Inferior parietal cortex (tissue), 1 donor: ENCODE measurements at regions not wholly inside any gene's neighbourhood (a gene's known extent, or its start where the extent isn't known, plus 50 kb on each side); places are given as distances from the start of the nearest gene placed in this dataset.

ENCODE experiments used
- DNase-seq: peaks from one replicate; pipeline ENCODE4 v3.0.0-alpha.2; 2016; ENCODE audit errors: extremely low spot score

DNA sequence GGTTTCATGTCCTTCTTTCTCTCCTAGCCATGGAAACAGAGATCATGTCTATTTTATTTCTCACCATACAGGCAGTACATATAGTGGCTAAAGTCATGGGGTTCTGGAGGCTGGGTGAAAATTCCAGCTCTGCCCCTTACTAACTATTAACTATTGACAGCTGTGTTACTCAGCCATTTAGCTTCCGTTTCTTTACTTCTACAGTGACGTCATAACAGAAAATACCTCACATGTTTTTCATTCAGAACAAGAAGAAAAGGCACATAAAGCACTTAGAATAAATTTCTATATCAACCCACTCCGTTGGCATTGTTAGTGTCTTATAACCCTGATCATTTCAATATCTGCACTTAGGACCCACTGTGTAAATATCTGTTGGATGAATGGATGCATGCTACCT lies 1506.9 kb upstream of the TMEM132C start:
- no peak for DNase-seq

GRCh38 chr12:126761420-126761819 lies 1505.5 kb upstream of the TMEM132C start:
- no peak for DNase-seq

GRCh38 chr12:126762150-126762549 lies 1504.8 kb upstream of the TMEM132C start:
- no peak for DNase-seq

GRCh38 chr12:126763359-126763758 lies 1503.6 kb upstream of the TMEM132C start:
- DNase-seq, result no peak

DNA sequence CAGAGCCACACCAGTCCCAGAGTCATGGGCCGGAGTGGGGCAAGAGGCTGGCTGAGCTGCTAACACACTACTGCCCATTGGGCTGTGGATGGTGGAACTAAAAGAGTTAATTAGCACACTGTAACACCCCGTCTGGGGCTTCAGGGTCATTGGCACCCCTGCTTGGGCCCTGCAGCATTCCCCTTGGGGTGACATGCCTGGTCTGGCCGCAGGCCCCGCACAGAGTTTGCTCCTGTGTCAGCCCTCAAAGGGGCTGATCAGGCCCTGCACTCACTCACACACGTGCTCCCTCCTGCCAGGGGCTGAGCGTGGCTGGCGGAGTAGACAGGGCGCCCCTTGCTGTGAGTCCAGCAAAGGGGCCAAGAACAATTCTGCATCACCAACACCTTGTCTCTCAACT lies 1499.6 kb upstream of the TMEM132C start:
- DNase-seq, result no peak

DNA sequence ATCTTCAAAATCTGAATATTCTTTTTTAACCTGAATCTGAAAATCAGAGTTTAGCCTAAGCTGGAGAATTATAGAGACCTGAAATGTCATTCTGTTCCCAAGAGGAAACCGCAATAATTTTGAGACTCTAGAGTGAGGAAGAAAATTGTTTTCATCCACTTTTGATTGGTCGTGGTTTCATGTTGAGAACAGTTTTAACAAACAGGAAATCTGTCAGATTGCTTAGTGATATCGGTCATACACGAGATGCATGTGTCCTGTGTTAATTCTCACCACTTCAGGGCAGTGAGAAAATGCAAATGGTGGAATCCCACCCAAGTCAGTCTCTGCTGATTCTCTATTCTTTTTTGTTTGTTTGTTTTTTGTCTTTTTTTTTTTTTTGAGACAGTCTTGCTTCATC lies 1498.5 kb upstream of the TMEM132C start:
- no peak for DNase-seq

GRCh38 chr12:126770188-126770587 lies 1496.8 kb upstream of the TMEM132C start:
- DNase-seq, result no peak

GRCh38 chr12:126772171-126772864 lies 1494.7 kb upstream of the TMEM132C start:
- no peak for DNase-seq

DNA sequence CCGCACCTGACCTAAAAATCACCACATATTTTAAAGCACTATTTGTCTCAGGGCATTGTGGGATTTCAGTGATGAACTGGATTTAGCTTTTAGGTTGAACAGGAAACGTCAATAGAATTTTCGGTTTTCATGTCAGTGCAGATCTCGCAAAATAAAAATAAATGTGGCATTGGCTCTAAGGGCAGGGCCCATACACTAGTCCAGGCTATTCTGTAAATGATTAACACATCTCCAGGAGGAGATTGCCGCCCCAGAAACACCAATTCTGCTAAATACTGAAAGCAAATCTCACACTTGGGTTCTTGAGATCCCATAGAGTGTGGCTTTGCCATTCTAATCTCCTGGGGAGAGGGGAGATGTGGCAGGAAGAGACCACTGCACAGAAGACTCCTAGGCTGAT lies 1494.0 kb upstream of the TMEM132C start:
- no peak for DNase-seq

DNA sequence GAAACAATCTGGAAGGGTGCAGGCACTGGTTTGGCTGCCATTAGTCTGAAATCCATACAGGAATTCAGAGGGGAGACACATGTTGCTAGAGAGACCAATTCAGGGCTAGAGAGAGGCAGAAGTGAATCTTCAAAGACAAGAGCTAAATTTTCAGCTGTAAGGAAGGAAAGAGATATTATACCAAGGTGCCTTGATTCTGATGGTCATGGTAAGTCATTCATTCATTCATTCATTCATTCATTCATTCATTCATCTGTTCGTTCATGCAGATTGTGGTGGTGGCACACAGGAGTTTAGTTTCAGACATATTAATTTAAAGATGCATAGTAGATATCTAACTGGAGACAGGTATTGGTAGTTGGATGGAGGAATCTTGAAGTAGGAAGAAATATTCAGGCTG lies 1493.5 kb upstream of the TMEM132C start:
- no peak for DNase-seq

DNA sequence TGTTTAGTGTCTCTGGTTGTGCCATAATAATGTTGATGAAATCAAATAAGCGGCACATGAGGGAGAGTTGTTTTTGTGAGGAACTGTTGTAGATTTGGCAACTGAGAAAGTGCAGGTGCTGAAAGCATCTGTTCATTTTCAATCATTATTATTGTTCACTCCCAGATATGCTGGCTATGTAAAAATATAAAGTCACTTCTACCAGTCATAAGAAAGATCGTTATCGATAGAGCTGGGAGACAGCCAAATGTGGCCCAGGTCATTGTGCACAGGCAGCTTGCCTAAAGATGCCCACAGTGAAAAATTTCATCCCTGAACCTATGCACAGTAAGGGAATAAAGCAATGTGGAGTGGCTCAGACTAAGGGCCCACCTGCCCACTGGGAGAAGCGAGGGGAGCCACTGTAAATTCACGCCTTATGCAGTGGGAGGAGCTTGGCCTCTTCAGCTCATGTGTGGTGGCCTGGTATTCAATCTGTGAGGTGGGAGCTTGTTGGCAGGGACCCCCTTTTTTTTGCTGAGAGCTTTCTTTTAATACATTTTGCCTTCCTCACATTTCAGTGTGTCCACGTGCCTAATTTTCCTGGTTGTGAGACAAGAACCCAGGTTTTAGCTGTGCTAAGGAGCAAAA lies 1490.8 kb upstream of the TMEM132C start:
- DNase-seq, result no peak

- no peak for DNase-seq
These were observed 1486.6 kb upstream of the TMEM132C start for GRCh38 chr12:126780343-126780742.

DNA sequence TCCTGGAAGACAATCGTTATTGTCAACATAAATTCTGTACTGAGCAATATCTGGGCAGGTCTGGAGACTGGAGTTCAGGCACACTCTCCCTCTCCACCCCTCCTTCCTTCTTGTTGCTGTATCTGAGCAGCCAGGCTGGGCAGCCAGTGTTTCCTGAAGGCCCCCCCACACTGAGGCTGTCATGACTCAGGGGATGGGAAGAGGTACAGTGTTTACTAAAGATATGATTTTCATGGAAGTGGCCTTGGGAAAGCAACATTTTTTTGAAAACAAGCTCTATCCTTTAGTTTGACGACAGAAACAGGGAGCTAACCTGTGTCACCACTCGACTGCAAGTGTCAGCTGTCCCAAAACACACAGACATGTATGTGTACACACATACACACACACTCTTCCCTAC lies 1485.4 kb upstream of the TMEM132C start:
- DNase-seq, result no peak

DNA sequence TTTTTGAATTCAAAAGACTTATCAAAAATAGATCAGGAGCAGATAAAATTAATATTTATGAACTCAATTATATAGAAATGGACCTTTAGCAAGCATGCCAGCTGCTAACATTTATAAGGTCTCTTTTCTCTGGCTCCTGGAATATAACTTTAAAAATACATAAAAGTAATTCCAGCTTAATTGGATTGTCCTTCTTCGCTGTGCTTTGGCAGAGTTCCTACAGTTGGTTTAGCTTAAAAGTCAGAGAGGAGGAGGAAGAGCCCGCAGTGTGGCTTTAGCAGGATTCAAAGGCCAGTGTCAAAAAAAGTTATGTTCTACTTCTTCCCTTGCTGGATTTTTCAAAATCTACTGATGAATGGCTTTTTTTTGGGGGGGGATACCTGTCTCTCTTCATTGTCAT lies 1484.9 kb upstream of the TMEM132C start:
- DNase-seq, result no peak

DNA sequence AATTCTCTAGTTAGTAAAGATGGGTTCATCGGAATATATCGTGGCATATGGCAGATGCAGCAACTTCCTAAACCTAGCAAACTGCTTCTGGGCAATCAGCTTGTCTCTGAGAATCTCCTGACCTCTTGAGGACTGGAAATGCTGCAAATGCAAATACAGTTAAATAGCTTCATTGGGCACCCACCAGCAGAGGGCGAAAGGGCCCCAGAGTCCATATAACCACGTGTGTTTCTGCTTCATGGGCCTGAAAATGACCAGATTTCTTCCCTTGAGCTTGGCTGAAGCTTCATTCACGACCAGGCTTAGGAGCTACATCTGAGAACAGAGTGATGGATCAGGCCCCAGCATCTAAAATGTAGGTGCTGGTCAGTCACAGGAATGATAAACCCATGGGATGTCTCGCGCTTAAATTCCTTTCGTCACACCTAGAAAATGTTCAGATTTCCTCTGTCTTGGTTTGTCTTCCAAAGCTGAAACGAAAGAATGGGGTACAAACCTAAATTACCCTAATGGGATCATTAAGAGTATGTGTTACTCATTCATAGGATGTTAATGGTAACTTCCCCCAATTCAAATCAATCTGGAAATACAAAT lies 1482.5 kb upstream of the TMEM132C start:
- peak; percentile 30 for DNase-seq

DNA sequence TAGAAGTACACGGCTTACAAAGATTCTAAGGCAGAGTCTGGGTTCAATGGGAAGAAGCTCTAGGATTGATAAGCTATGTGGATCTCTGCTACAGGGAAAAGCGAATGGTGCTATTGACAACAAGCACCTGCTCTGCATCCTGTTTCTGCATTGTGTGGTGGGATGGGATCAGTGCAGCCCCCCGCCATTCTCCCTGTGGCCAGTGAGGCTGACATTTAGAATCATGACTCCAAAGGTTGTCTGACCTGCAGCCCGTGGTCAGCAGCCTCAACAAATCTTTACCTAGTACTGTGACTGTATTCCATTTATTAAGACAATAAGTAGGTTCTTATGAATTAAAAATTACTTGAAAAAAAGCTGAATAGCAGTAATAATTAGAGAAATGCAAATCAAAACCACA lies 1477.0 kb upstream of the TMEM132C start:
- no peak for DNase-seq

DNA sequence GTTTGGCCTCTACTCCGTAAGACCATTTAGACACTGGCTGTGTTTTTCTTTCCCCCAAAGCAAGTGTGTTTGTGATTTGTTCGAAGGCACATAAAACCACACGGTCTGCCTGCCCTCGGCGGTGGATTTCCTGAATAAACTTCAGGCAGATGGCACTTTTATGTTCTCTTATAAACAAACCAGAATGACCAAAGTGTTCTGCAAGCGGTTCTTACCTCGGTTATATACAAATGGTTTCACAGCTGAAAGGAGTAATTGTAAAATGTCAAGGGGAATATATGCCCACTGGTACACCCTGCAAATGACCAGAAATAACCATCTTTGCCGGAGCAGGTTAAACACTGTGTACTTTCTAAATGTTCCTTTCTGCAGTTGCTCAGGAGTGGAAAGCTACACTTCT lies 1475.8 kb upstream of the TMEM132C start:
- no peak for DNase-seq

DNA sequence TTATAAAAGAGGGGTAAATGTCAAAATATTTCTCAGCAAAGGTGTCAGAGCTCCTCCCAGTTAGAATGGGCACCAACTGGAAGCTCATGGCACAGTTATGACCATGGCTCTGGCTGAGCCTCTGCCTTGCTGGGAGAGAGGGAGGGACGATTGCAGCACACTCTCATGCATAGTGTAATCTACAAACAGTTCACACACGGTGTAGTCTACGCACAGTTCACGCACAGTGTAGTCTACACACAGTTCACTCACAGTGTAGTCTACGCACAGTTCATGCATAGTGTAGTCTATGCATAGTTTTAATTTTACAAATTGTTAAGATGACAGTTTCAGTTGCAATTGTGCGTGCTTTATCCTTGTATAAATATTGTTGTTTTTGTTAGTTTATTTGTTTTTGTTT lies 1474.6 kb upstream of the TMEM132C start:
- DNase-seq, result no peak

DNA sequence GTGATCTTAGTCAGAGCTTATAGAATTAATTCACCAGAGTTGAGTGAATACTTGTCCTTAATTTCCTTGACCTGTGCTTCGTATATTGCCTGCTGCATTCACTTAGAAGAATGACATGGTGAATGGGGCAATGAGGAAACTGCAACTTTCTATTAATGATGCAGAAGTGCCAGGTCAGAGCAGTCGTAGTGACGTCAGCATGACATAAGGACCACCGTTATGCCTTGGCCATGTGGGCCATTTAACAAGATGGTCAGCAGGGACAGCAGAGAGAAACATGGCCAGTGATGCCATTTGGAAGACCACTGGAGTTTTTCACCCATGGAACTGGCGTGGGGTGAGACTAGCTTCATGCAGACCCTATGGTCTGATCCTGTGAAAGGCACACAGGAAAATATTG lies 1469.4 kb upstream of the TMEM132C start:
- DNase-seq, result no peak

- DNase-seq, result no peak
These were observed 1468.5 kb upstream of the TMEM132C start for GRCh38 chr12:126798449-126798848.

GRCh38 chr12:126807312-126807865 lies 1459.6 kb upstream of the TMEM132C start:
- no peak for DNase-seq

GRCh38 chr12:126811391-126811790 lies 1455.6 kb upstream of the TMEM132C start:
- DNase-seq, result no peak

DNA sequence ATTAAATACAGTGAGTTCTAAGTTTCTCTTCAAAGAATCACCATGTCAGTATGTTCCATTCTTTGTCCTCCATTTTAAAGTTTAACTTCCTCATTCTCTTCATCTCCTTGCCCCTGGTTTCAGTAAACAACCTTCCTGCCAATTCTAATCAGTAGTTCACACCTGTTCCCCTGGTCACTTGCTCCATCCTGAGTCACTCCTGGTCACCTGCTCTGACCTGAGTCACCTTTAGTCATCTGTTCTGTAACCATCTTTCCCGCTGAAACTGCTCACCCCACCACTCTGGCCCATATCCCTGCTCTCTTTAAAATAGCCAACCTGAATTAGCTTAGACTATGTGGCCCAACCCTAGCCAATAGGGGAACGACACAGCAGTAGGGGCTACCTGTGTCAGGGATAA lies 1447.4 kb upstream of the TMEM132C start:
- no peak for DNase-seq
